SK-N-SH treated with all-trans-retinoic acid at 6 μM for 48 hours (cell line): ENCODE measurements at regions not wholly inside any gene's neighbourhood (a gene's known extent, or its start where the extent isn't known, plus 50 kb on each side); places are given as distances from the start of the nearest gene placed in this dataset.
"Not testable (repeated sequence)": the region's sequence is repeated elsewhere in the genome, so short reads cannot be mapped to it uniquely, and the experiment has no call there.

Source experiments
- ATAC-seq: fragments of 200-7000 bp; cut with Tn5 transposase; 3 replicates; pipeline ENCODE4 v1.9.1; 2020; ENCODE audit warnings: mild to moderate bottlenecking, moderate library complexity
- ARNTL ChIP-seq: fragments of 450-650 bp; formaldehyde crosslinking; IDR thresholded peaks from 2 replicates; pipeline ENCODE4 v1.5.0; 2020; ENCODE audit warnings: low read depth, mild to moderate bottlenecking, moderate library complexity, borderline replicate concordance
- BACH2 ChIP-seq: fragments of 250-450 bp; sonication (Bioruptor Pico); IDR thresholded peaks from 2 replicates; pipeline ENCODE4 v1.9.0; 2021; ENCODE audit warnings: mild to moderate bottlenecking, borderline replicate concordance
- CREB5 ChIP-seq: fragments of 250-450 bp; sonication (Bioruptor Pico); IDR thresholded peaks from 2 replicates; pipeline ENCODE4 v1.5.1; 2020; ENCODE audit warnings: low read depth, mild to moderate bottlenecking, moderate library complexity
- CSDC2 ChIP-seq: fragments of 250-450 bp; sonication (Bioruptor Pico); IDR thresholded peaks from 2 replicates; pipeline ENCODE4 v1.5.0; 2020; ENCODE audit warnings: mild to moderate bottlenecking, moderate library complexity
- CSRNP3 ChIP-seq: fragments of 250-450 bp; sonication (Bioruptor Pico); IDR thresholded peaks from 2 replicates; pipeline ENCODE4 v1.5.1; 2021; ENCODE audit warnings: mild to moderate bottlenecking, moderate library complexity
- ESRRG ChIP-seq: fragments of 250-450 bp; sonication (Bioruptor Pico); IDR thresholded peaks from 2 replicates; pipeline ENCODE4 v1.6.1; 2021; ENCODE audit warnings: mild to moderate bottlenecking
- GLIS3 ChIP-seq: fragments of 250-450 bp; sonication (Bioruptor Pico); IDR thresholded peaks from 2 replicates; pipeline ENCODE4 v1.5.0; 2020; ENCODE audit warnings: mild to moderate bottlenecking, moderate library complexity
- OSR1 ChIP-seq: fragments of 250-450 bp; sonication (Bioruptor Pico); IDR thresholded peaks from 2 replicates; pipeline ENCODE4 v1.8.0; 2022; ENCODE audit warnings: moderate library complexity, mild to moderate bottlenecking, inconsistent platforms
- PATZ1 ChIP-seq: fragments of 250-450 bp; sonication (Bioruptor Pico); IDR thresholded peaks from 2 replicates; pipeline ENCODE4 v1.8.0; 2020; ENCODE audit warnings: mild to moderate bottlenecking, moderate library complexity, borderline replicate concordance
- POU6F1 ChIP-seq: fragments of 250-450 bp; sonication (Bioruptor Pico); IDR thresholded peaks from 2 replicates; pipeline ENCODE4 v1.8.0; 2021; ENCODE audit warnings: low read depth, mild to moderate bottlenecking, moderate library complexity, borderline replicate concordance
- PPARA ChIP-seq: fragments of 250-450 bp; sonication (Bioruptor Pico); IDR thresholded peaks from 2 replicates; pipeline ENCODE4 v1.5.0; 2020; ENCODE audit warnings: mild to moderate bottlenecking, borderline replicate concordance
- RARB ChIP-seq: fragments of 250-450 bp; sonication (Bioruptor Pico); IDR thresholded peaks from 2 replicates; pipeline ENCODE4 v1.8.0; 2021; ENCODE audit warnings: mild to moderate bottlenecking, moderate library complexity
- TCF4 ChIP-seq: fragments of 250-450 bp; sonication (Bioruptor Pico); IDR thresholded peaks from 2 replicates; pipeline ENCODE4 v1.8.0; 2021; ENCODE audit warnings: mild to moderate bottlenecking, moderate library complexity, borderline replicate concordance
- TSHZ2 ChIP-seq: fragments of 250-450 bp; sonication (Bioruptor Pico); IDR thresholded peaks from 2 replicates; pipeline ENCODE4 v1.5.0; 2020; ENCODE audit warnings: mild to moderate bottlenecking, moderate library complexity
- ZC3H10 ChIP-seq: fragments of 250-450 bp; sonication (Bioruptor Pico); IDR thresholded peaks from 2 replicates; pipeline ENCODE4 v1.5.1; 2021; ENCODE audit warnings: mild to moderate bottlenecking, moderate library complexity
- ZFP3 ChIP-seq: fragments of 250-450 bp; sonication (Bioruptor Pico); IDR thresholded peaks from 2 replicates; pipeline ENCODE4 v1.5.0; 2020; ENCODE audit warnings: mild to moderate bottlenecking, moderate library complexity
- ZFP30 ChIP-seq: fragments of 450-650 bp; formaldehyde crosslinking; IDR thresholded peaks from 2 replicates; pipeline ENCODE4 v1.5.0; 2022; ENCODE audit warnings: mild to moderate bottlenecking, moderate library complexity
- ZNF565 ChIP-seq: fragments of 450-650 bp; formaldehyde crosslinking; conservative IDR thresholded peaks from 2 replicates; pipeline ENCODE4 v1.5.0; 2020; ENCODE audit warnings: low read depth, mild to moderate bottlenecking, moderate library complexity
- ZNF8 ChIP-seq: fragments of 450-650 bp; formaldehyde crosslinking; IDR thresholded peaks from 2 replicates; pipeline ENCODE4 v1.5.0; 2020; ENCODE audit warnings: mild to moderate bottlenecking, moderate library complexity

- TF ChIP-seq ESRRG (no peak), OSR1 (no peak), RARB (CRISPR knock-in tag) (no peak), ARNTL (CRISPR knock-in tag) (no peak), PPARA (no peak), ZNF565 (CRISPR knock-in tag) (no peak), ZFP30 (CRISPR knock-in tag) (no peak)
- TF ChIP-seq, all 23 proteins: peak for 0
These were observed 63.7 kb upstream of the DLG1 start (continued) for GRCh38 chr3:197362081-197362480.

- ATAC-seq = not testable (repeated sequence)
These were observed 61.7 kb upstream of the DLG1 start for GRCh38 chr3:197360095-197360494.

- ATAC-seq = not testable (repeated sequence)
These were observed 61.1 kb upstream of the DLG1 start for GRCh38 chr3:197359476-197359875.

- no peak for TF ChIP-seq TSHZ2 (CRISPR knock-in tag)
- no peak for TF ChIP-seq CSRNP3
These were observed 58.3 kb upstream of the DLG1 start for GRCh38 chr3:197356741-197357140.

GRCh38 chr3:197356275-197356674, 57.9 kb upstream of the DLG1 start:
- TF ChIP-seq ZNF8 (no peak), CSRNP3 (no peak), ZFP3 (CRISPR knock-in tag) (no peak)
- ATAC-seq = no peak

More at GRCh38 chr3:197356741-197357140, 58.3 kb upstream of the DLG1 start:
- ATAC-seq = no peak

- ATAC-seq = no peak
- TF ChIP-seq CSRNP3 (no peak), RARB (CRISPR knock-in tag) (no peak), ZC3H10 (no peak), ZFP3 (CRISPR knock-in tag) (no peak), CREB5 (CRISPR knock-in tag) (no peak), CSDC2 (CRISPR knock-in tag) (no peak), ZNF8 (no peak), BACH2 (CRISPR knock-in tag) (no peak), PPARA (no peak), ZNF565 (CRISPR knock-in tag) (no peak), OSR1 (no peak), POU6F1 (no peak), ZFP30 (CRISPR knock-in tag) (no peak), GLIS3 (CRISPR knock-in tag) (no peak), PATZ1 (no peak), TCF4 (CRISPR knock-in tag) (no peak)
These were observed 57.3 kb upstream of the DLG1 start for GRCh38 chr3:197355713-197356112.
